OCI-LY3 (cell line): ENCODE measurements at regions not wholly inside any gene's neighbourhood (a gene's known extent, or its start where the extent isn't known, plus 50 kb on each side); places are given as distances from the start of the nearest gene placed in this dataset.

Experiments
- H2AFZ ChIP-seq: fragments of 200-600, 300-600 bp; shearing (Covaris generic); 2 replicates; pipeline ENCODE4 v1.6.0; 2014; ENCODE audit warnings: antibody characterized with exemption, low read depth, low read length
- H3K27ac ChIP-seq: fragments of 200-600, 300-600 bp; sonication (generic); 2 replicates; pipeline ENCODE4 v1.5.1; 2014; ENCODE audit warnings: mild to moderate bottlenecking, low read length, moderate library complexity, mixed read lengths
- H3K27me3 ChIP-seq: fragments of 200-600, 300-600 bp; sonication (generic); 2 replicates; pipeline ENCODE4 v1.6.1; 2014; ENCODE audit warnings: low read depth, low read length, mixed read lengths
- H3K36me3 ChIP-seq: fragments of 200-600, 300-600 bp; sonication (generic); replicated peaks from 2 replicates; pipeline ENCODE3; 2014; ENCODE audit warnings: low read depth, low read length, mixed read lengths
- H3K4me1 ChIP-seq: fragments of 300-600, 200-600 bp; sonication (generic); 2 replicates; pipeline ENCODE4 v1.6.1; 2014; ENCODE audit warnings: low read length, mixed read lengths
- H3K4me2 ChIP-seq: fragments of 200-600, 300-600 bp; sonication (generic); 2 replicates; pipeline ENCODE4 v1.6.1; 2014; ENCODE audit warnings: low read length, mixed read lengths
- H3K4me3 ChIP-seq: fragments of 300-600, 200-600 bp; sonication (generic); 2 replicates; pipeline ENCODE4 v1.5.1; 2014; ENCODE audit warnings: antibody characterized with exemption, mild to moderate bottlenecking, low read length, moderate library complexity
- H3K79me2 ChIP-seq: fragments of 300-600, 200-600 bp; shearing (Covaris generic); 2 replicates; pipeline ENCODE4 v1.6.1; 2014; ENCODE audit warnings: mild to moderate bottlenecking, low read length, mixed read lengths
- H3K9ac ChIP-seq: fragments of 300-600, 200-600 bp; shearing (Covaris generic); 2 replicates; pipeline ENCODE4 v1.6.0; 2014; ENCODE audit warnings: mild to moderate bottlenecking, low read length, moderate library complexity
- H3K9me3 ChIP-seq: fragments of 200-600, 300-600 bp; shearing (Covaris generic); 2 replicates; pipeline ENCODE4 v1.6.1; 2014; ENCODE audit warnings: low read length, mixed read lengths; ENCODE audit not compliant: insufficient read depth
- H4K20me1 ChIP-seq: fragments of 200-600, 300-600 bp; sonication (generic); 2 replicates; pipeline ENCODE4 v1.6.1; 2016; ENCODE audit warnings: low read length, mixed read lengths; ENCODE audit not compliant: insufficient read depth
- EZH2phosphoT487 ChIP-seq: fragments of 200-600 bp; shearing (Covaris generic); IDR thresholded peaks from 2 replicates; pipeline ENCODE4 v1.6.1; 2018; ENCODE audit warnings: antibody characterized with exemption, mixed run types, low read depth
- TF ChIP-seq, protein P1 (sequence below): fragments of 200-600, 300-600 bp; sonication (generic); IDR thresholded peaks from 2 replicates; pipeline ENCODE4 v1.5.1; 2014; ENCODE audit warnings: antibody characterized with exemption, low read length, low read depth

DNA sequence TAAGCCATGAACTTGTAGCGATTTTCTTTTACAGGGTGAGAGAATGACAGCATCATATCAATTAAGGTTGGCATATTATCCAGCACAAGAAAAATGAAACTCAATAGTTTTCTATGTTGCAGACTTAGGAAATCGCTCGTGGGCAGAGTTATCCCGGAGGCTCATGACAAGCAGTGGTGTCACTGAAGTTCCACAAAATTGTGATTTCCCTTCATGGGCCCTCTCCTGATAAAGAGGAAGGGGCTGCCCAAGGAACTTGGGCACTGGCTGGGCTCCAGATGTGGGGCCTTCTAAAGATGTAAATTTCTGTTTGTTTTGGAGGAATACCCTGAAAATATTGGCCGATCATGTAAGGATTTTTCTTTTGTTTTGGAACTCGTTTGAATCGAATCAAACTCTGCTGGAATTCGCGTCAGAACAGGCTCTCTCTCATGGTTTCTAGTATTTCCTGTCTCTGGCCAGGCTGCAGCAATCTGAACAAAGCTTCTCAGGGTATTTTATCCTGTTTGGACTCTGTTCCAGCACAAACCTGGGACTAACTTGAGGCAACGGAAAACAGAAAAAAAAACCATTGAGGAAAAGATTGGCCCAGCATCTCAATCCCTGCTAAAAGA is 340.6 kb upstream of the NRP1 start:
- no peaks in the 10 kb centered on the region for H3K27me3 ChIP-seq
- H3K79me2 ChIP-seq: no peaks in the 10 kb centered on the region
- H3K4me2 ChIP-seq: no peak overlapping the region
- no peak overlapping the region for H2AFZ ChIP-seq
- no peak overlapping the region for H3K9ac ChIP-seq
- no peak for TF ChIP-seq EZH2phosphoT487
- TF ChIP-seq, protein P1, sequence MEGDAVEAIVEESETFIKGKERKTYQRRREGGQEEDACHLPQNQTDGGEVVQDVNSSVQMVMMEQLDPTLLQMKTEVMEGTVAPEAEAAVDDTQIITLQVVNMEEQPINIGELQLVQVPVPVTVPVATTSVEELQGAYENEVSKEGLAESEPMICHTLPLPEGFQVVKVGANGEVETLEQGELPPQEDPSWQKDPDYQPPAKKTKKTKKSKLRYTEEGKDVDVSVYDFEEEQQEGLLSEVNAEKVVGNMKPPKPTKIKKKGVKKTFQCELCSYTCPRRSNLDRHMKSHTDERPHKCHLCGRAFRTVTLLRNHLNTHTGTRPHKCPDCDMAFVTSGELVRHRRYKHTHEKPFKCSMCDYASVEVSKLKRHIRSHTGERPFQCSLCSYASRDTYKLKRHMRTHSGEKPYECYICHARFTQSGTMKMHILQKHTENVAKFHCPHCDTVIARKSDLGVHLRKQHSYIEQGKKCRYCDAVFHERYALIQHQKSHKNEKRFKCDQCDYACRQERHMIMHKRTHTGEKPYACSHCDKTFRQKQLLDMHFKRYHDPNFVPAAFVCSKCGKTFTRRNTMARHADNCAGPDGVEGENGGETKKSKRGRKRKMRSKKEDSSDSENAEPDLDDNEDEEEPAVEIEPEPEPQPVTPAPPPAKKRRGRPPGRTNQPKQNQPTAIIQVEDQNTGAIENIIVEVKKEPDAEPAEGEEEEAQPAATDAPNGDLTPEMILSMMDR: no peak
- no peak overlapping the region for H3K27ac ChIP-seq
- H3K4me1 ChIP-seq: no peaks in the 10 kb centered on the region
- no peaks in the 10 kb centered on the region for H3K36me3 ChIP-seq
- H3K9me3 ChIP-seq: no peaks in the 10 kb centered on the region
- no peak overlapping the region for H3K4me3 ChIP-seq
- H4K20me1 ChIP-seq: no peaks in the 10 kb centered on the region

DNA sequence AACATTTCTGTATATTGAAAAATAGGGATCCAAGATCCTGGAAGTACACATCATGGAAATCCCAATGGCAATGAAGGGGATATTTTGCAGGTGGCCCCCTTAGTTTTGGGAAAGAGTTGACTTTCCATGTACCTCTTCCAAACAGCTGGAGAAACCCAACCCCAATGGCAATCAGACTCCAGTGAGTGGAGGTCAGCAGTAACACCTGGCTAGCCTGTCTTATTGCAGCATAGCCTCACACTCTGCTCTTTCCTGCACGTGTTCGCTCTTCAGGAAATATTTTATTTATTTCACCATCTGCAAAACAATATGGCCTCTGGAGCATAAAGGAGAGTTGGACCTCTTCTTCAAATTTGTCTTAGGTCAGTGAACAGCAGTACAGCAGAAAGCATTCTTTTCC is 340.0 kb upstream of the NRP1 start:
- no peak overlapping the region for H3K9ac ChIP-seq
- H4K20me1 ChIP-seq: no peaks in the 10 kb centered on the region
- H3K4me2 ChIP-seq: no peak overlapping the region
- H3K4me1 ChIP-seq: no peaks in the 10 kb centered on the region
- H3K36me3 ChIP-seq: no peaks in the 10 kb centered on the region
- H3K79me2 ChIP-seq: no peaks in the 10 kb centered on the region
- no peak overlapping the region for H3K27ac ChIP-seq
- H3K27me3 ChIP-seq: no peaks in the 10 kb centered on the region
- H3K9me3 ChIP-seq: no peaks in the 10 kb centered on the region
- no peak overlapping the region for H2AFZ ChIP-seq
- TF ChIP-seq, protein P1: no peak
- TF ChIP-seq EZH2phosphoT487: no peak
- H3K4me3 ChIP-seq: no peak overlapping the region

DNA sequence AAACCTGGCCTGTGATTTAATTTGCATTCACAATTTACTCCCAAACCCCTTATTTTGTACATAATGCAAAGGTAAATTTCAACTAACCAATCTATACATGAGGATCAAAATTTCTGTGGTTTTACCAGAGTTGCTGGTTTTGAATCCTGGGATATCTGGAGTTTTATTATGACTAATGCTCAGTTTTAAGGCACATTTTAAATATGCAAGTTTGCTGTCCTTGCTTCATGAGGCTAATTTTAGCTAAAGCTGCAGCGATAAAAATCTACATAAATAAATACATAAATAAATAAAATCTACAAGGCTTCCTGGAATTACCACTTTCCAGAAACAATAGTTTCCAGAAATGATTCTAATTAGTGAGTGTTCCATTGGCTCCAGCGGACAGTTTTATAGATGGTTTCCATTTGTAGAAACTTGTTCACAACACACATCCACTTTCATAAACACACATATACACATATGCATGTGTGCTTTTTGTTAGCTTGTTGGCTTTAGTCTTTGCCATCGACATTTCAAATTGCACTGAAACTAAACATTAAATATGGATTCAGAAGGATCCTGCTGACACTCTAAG is 339.5 kb upstream of the NRP1 start:
- Histone ChIP-seq H2AFZ (no peak overlapping the region), H3K9me3 (no peaks in the 10 kb centered on the region), H3K4me1 (no peaks in the 10 kb centered on the region), H3K27me3 (no peaks in the 10 kb centered on the region), H3K4me3 (no peak overlapping the region), H3K79me2 (no peaks in the 10 kb centered on the region), H4K20me1 (no peaks in the 10 kb centered on the region), H3K4me2 (no peak overlapping the region), H3K9ac (no peak overlapping the region), H3K36me3 (no peaks in the 10 kb centered on the region), H3K27ac (no peak overlapping the region)
- no peak for TF ChIP-seq EZH2phosphoT487
- TF ChIP-seq, protein P1: no peak

DNA sequence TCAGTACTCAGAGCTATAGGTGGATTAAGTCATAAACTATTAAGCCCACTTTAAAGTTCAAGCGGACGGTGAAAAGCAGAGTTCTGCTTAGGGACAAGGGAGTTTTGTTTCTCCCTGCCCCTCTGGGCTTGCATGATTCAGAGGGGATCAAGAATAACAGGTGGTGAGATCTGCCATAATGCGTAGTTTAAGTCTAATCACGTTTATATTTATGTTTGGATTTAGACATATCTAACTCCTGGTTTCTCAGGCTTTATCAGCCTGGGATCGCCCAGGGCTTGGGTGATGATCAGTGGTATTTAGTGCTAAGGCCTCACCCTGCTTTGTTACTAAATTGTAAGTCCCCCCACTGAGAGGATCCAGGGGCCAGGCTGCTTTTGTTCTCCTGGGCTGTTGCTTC is 335.4 kb upstream of the NRP1 start:
- no peak overlapping the region for H3K4me3 ChIP-seq
- H3K9ac ChIP-seq: no peak overlapping the region
- no peak overlapping the region for H3K4me2 ChIP-seq
- no peaks in the 10 kb centered on the region for H3K9me3 ChIP-seq
- H3K36me3 ChIP-seq: no peaks in the 10 kb centered on the region
- H3K27ac ChIP-seq: no peak overlapping the region
- H2AFZ ChIP-seq: no peak overlapping the region
- TF ChIP-seq, protein P1: no peak
- TF ChIP-seq EZH2phosphoT487: no peak
- no peaks in the 10 kb centered on the region for H3K4me1 ChIP-seq
- no peaks in the 10 kb centered on the region for H4K20me1 ChIP-seq
- H3K27me3 ChIP-seq: no peaks in the 10 kb centered on the region
- H3K79me2 ChIP-seq: no peaks in the 10 kb centered on the region
